ENCODE measurements at regions not wholly inside any gene's neighbourhood (a gene's known extent, or its start where the extent isn't known, plus 50 kb on each side); places are given as distances from the start of the nearest gene placed in this dataset.

DNA sequence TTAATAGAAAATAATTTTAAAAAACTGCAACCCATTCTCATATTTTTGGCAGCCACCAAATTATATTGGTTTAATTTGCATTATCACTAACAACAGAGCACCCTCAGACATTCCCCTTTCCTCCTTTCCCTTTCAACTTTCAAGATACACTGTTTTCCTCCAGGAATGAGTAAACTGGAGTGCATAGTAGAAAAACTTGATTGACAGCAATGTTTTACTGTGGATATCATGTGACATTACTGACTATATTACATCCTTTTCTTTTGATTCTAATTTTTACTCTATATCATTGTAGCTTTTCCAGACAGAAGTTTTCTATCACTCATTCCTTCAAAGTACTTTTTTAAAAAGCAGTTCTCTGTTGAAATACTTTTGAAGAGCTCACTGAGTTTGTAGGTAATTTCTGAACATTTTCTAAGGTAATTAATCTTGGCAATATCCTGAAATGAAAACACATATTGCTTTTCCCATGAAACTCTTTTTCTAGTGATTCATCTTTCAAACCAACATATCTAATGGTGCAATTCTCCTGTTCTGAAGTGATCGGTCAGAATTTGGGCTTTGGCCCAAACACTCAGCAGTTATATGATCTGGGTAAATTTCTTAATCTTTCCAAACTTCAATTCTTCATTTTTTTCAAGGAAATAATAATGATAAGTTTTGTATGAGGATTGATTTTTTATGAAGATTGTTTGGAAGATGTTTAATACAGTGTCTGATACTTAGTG, 920.4 kb upstream of the EPHA5 start:
- TF ChIP-seq, protein P1, sequence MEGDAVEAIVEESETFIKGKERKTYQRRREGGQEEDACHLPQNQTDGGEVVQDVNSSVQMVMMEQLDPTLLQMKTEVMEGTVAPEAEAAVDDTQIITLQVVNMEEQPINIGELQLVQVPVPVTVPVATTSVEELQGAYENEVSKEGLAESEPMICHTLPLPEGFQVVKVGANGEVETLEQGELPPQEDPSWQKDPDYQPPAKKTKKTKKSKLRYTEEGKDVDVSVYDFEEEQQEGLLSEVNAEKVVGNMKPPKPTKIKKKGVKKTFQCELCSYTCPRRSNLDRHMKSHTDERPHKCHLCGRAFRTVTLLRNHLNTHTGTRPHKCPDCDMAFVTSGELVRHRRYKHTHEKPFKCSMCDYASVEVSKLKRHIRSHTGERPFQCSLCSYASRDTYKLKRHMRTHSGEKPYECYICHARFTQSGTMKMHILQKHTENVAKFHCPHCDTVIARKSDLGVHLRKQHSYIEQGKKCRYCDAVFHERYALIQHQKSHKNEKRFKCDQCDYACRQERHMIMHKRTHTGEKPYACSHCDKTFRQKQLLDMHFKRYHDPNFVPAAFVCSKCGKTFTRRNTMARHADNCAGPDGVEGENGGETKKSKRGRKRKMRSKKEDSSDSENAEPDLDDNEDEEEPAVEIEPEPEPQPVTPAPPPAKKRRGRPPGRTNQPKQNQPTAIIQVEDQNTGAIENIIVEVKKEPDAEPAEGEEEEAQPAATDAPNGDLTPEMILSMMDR (IDR thresholded peaks at IDR 0.05), result no peak
- TF ChIP-seq POLR2A (IDR thresholded peaks at IDR 0.05), result no peak
